ENCODE measurements at regions not wholly inside any gene's neighbourhood (a gene's known extent, or its start where the extent isn't known, plus 50 kb on each side); places are given as distances from the start of the nearest gene placed in this dataset.

DNA sequence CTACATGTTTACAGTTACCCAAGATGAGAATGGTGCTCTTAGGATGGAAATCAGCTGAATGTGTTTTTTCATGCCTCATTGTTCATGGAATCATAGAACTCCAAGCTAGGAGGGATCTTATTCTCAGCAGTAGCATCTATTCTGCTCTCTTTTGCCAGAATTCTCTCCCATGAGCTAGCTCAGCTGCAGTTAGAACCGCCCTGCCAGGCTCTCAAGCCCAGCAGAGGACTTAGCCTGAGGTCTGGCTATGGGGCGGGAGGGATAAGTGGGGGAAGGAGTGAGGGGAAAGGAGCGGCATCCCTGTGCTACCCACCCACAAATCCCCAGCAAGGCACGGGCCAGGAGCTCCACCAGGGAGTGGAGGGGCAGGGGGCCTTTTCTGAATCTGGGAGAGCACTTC lies 120.7 kb upstream of the PLXNA4 start:
- TF ChIP-seq POLR2A (IDR thresholded peaks at IDR 0.05), result no peak
- TF ChIP-seq, protein P1, sequence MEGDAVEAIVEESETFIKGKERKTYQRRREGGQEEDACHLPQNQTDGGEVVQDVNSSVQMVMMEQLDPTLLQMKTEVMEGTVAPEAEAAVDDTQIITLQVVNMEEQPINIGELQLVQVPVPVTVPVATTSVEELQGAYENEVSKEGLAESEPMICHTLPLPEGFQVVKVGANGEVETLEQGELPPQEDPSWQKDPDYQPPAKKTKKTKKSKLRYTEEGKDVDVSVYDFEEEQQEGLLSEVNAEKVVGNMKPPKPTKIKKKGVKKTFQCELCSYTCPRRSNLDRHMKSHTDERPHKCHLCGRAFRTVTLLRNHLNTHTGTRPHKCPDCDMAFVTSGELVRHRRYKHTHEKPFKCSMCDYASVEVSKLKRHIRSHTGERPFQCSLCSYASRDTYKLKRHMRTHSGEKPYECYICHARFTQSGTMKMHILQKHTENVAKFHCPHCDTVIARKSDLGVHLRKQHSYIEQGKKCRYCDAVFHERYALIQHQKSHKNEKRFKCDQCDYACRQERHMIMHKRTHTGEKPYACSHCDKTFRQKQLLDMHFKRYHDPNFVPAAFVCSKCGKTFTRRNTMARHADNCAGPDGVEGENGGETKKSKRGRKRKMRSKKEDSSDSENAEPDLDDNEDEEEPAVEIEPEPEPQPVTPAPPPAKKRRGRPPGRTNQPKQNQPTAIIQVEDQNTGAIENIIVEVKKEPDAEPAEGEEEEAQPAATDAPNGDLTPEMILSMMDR (IDR thresholded peaks at IDR 0.05), result no peak
- no peak for DNase-seq
- no peaks in the 10 kb centered on the region for H3K4me1 ChIP-seq
- no peak overlapping the region for H3K4me3 ChIP-seq
- no peak overlapping the region for H3K27ac ChIP-seq
- no peaks in the 10 kb centered on the region for H3K9me3 ChIP-seq
- no peaks in the 10 kb centered on the region for H3K27me3 ChIP-seq
- H3K36me3 ChIP-seq, result no peaks in the 10 kb centered on the region
- intact Hi-C loops (cut with DNase I; ENCODE audit: low total_unique reads), result no loop called here

DNA sequence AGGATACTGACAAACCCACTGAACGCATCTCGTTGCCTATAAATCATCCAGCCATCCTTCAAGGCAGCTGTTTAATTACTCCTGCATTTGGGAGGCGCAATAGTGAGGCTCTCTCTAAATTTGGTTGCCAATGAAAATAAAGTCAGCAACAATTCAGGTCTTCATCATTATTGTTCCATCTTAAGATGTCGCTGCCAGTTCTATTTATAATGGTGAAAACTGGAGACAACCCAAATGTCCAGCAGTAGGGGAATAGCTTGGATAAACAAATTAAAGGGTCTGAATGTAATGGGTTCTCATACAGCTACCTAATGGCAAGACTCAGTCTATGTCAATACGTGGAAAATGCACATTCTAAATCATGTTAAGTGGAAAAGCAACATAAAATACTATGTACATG lies 120.1 kb upstream of the PLXNA4 start:
- no peak overlapping the region for H3K4me3 ChIP-seq
- DNase-seq, result no peak
- TF ChIP-seq POLR2A (IDR thresholded peaks at IDR 0.05), result no peak
- TF ChIP-seq, protein P1 (IDR thresholded peaks at IDR 0.05), result no peak
- intact Hi-C loops (cut with DNase I; ENCODE audit: low total_unique reads), result no loop called here
- no peaks in the 10 kb centered on the region for H3K36me3 ChIP-seq
- H3K4me1 ChIP-seq, result no peaks in the 10 kb centered on the region
- H3K27me3 ChIP-seq, result no peaks in the 10 kb centered on the region
- no peaks in the 10 kb centered on the region for H3K9me3 ChIP-seq
- H3K27ac ChIP-seq, result no peak overlapping the region

DNA sequence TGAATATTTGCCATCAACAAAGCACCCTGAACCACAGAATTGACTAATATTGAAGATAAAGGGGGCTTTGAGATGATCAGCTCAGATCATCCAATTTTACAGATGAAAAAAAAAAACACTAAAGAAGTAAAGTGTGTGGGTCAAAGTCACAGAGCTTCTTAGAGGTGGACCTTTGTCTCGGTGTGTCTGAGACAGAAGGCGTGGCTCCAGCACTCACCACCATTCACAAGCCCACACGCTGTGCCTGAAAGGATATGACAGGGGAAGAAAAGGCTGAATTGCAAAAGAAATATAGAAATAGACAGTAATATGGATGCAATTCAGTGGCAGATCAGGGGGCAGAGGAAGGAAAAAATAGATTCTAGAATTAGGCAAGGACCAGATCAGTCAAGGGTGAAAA lies 114.9 kb upstream of the PLXNA4 start:
- Histone ChIP-seq H3K36me3 (no peaks in the 10 kb centered on the region), H3K4me3 (no peak overlapping the region), H3K27me3 (no peaks in the 10 kb centered on the region), H3K27ac (no peak overlapping the region), H3K9me3 (no peaks in the 10 kb centered on the region), H3K4me1 (no peaks in the 10 kb centered on the region)
- no peak for DNase-seq
- no peak for TF ChIP-seq POLR2A (IDR thresholded peaks at IDR 0.05)
- TF ChIP-seq, protein P1 (IDR thresholded peaks at IDR 0.05), result no peak
- intact Hi-C loops (cut with DNase I; ENCODE audit: low total_unique reads), result no loop called here

DNA sequence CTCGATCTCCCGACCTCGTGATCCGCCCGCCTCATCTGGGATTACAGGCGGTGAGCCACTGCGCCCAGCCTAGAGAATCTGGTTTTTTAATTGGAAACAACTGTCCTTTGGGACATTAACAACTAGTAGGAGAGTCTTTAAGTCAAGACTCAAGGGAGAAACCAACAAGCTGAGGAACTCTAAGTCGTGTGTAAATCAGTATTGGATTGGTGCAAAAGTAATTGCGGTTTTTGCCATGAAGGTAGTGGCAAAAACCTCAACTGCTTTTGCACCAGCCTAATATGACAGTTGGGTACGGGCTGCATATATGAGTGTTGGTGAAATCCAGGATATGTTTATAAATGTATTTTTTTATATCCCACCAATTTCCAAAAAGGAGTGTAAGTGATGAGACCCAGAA lies 113.9 kb upstream of the PLXNA4 start:
- no peak overlapping the region for H3K27ac ChIP-seq
- no peaks in the 10 kb centered on the region for H3K36me3 ChIP-seq
- no peak overlapping the region for H3K4me3 ChIP-seq
- DNase-seq, result no peak
- no peaks in the 10 kb centered on the region for H3K9me3 ChIP-seq
- H3K27me3 ChIP-seq, result no peaks in the 10 kb centered on the region
- TF ChIP-seq POLR2A (IDR thresholded peaks at IDR 0.05), result no peak
- TF ChIP-seq, protein P1 (IDR thresholded peaks at IDR 0.05), result no peak
- H3K4me1 ChIP-seq, result no peaks in the 10 kb centered on the region
- intact Hi-C loops (cut with DNase I; ENCODE audit: low total_unique reads), result no loop called here

DNA sequence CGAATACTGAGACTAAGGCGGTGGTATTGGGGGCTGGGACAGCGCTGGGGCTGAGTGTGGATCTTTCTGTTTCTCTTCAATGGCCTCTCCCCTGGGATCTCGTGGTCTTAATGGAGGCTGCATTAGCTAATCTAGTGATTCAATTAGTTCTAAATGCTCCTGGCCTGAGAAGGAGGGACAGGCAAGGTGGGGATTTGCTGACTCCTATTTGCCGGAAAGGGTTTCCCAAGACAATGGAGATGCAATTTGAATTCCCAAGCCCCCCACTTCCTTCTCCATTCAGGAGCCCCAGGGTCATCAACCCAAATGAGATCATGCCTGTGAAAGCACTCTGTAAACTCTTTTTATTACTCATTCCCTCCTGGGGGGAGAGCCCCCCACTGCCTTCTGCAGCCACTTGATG lies 111.7 kb upstream of the PLXNA4 start:
- Histone ChIP-seq H3K27me3 (no peaks in the 10 kb centered on the region), H3K4me3 (no peak overlapping the region), H3K27ac (no peak overlapping the region), H3K9me3 (no peaks in the 10 kb centered on the region), H3K36me3 (no peaks in the 10 kb centered on the region), H3K4me1 (no peaks in the 10 kb centered on the region)
- TF ChIP-seq POLR2A (IDR thresholded peaks at IDR 0.05), result no peak
- TF ChIP-seq, protein P1 (IDR thresholded peaks at IDR 0.05), result no peak
- intact Hi-C loops (cut with DNase I; ENCODE audit: low total_unique reads), result no loop called here
- no peak for DNase-seq

Measured in uterus (tissue), 3 donors.